Kidney (tissue), 13 donors: ENCODE measurements at regions not wholly inside any gene's neighbourhood (a gene's known extent, or its start where the extent isn't known, plus 50 kb on each side); places are given as distances from the start of the nearest gene placed in this dataset.

Experiments used
- DNase-seq, 5 donors: peaks; one replicate each; pipeline ENCODE4 v3.0.0-alpha.2; 2013 to 2020
- FAIRE-seq: peaks from 2 replicates; lab custom pipeline; 2012; peaks lifted over from hg19 to GRCh38; lab: Jason Lieb, UNC
- H3K27ac ChIP-seq, 2 donors: one replicate each; pipeline ENCODE4 v1.7.0; 2013; ENCODE audit warnings: low read depth in 2 of 2, low read length in 2 of 2, inconsistent platforms in 1 of 2
- H3K27me3 ChIP-seq: one replicate; pipeline ENCODE4 v1.7.1; 2013; ENCODE audit warnings: low read length, inconsistent platforms; ENCODE audit not compliant: control insufficient read depth, insufficient read depth
- H3K36me3 ChIP-seq, 3 donors: one replicate each; pipeline versions ENCODE4 v1.7.0 to v1.7.1; 2013; ENCODE audit warnings: low read length in 3 of 3, control low read depth in 1 of 3, inconsistent platforms in 1 of 3; ENCODE audit not compliant: insufficient read depth in 3 of 3, control insufficient read depth in 2 of 3
- H3K4me1 ChIP-seq, 3 donors: one replicate each; pipeline versions ENCODE4 v1.7.0 to v1.7.1; 2013; ENCODE audit warnings: low read length in 3 of 3, inconsistent platforms in 1 of 3, low read depth in 1 of 3; ENCODE audit not compliant: control insufficient read depth in 2 of 3, insufficient read depth in 2 of 3
- H3K4me3 ChIP-seq, 3 donors: one replicate each; pipeline versions ENCODE4 v1.7.0 to v1.8.1; 2013; ENCODE audit warnings: low read length in 3 of 3, control low read depth in 1 of 3, inconsistent platforms in 1 of 3
- H3K9ac ChIP-seq, 3 donors: one replicate each; pipeline versions ENCODE4 v1.7.0 to v1.7.1; 2013; ENCODE audit warnings: low read length in 3 of 3, control low read depth in 1 of 3, inconsistent platforms in 1 of 3
- H3K9me3 ChIP-seq, 3 donors: one replicate each; pipeline versions ENCODE4 v1.7.0 to v1.7.1; 2013; ENCODE audit warnings: low read length in 3 of 3, control low read depth in 1 of 3, inconsistent platforms in 1 of 3; ENCODE audit not compliant: control insufficient read depth in 2 of 3, insufficient read depth in 1 of 3
- CTCF ChIP-seq: IDR thresholded peaks from 3 replicates; pipeline ENCODE4 v1.5.1; 2012; ENCODE audit warnings: mild to moderate bottlenecking, moderate library complexity, borderline replicate concordance; ENCODE audit not compliant: insufficient read depth; ENCODE audit errors: extremely low read depth
- intact Hi-C: fragments of 100-400 bp; cut with DNase I; formaldehyde crosslinking; loops from one replicate; pipeline ENCODE4 v1.11.1; 2022
- donor health status: control.
- donor health status: control.
- donor health status: control.
- donor health status: control.
- donor health status: control.
- donor health status: DM: yes; HTN: yes; CAD: no.
- donor health status: Normal renal cell carcinoma (clear cell type).

GRCh38 chr13:47039106-47039505 is 142.3 kb upstream of the HTR2A start:
- no peak overlapping the region for H3K4me3 ChIP-seq
- H3K9ac ChIP-seq = no peak overlapping the region
- H3K4me1 ChIP-seq = no peaks in the 10 kb centered on the region
- H3K27ac ChIP-seq = no peak overlapping the region
- intact Hi-C loops = no loop called here
- no peak for TF ChIP-seq CTCF
- DNase-seq = no peak
- FAIRE-seq = no peak
- no peaks in the 10 kb centered on the region for H3K27me3 ChIP-seq
- no peaks in the 10 kb centered on the region for H3K9me3 ChIP-seq
- no peaks in the 10 kb centered on the region for H3K36me3 ChIP-seq

- Histone ChIP-seq H3K36me3 (no peaks in the 10 kb centered on the region), H3K27ac (no peak overlapping the region), H3K9me3 (no peaks in the 10 kb centered on the region), H3K27me3 (no peaks in the 10 kb centered on the region), H3K4me1 (no peaks in the 10 kb centered on the region), H3K4me3 (no peak overlapping the region), H3K9ac (no peak overlapping the region)
- DNase-seq = no peak
- TF ChIP-seq CTCF = no peak
- intact Hi-C loops = no loop called here
- no peak for FAIRE-seq
Measured at GRCh38 chr13:47038188-47038587, 141.3 kb upstream of the HTR2A start.

- intact Hi-C loops = no loop called here
- Histone ChIP-seq H3K27ac (no peak overlapping the region), H3K27me3 (no peaks in the 10 kb centered on the region), H3K4me1 (no peaks in the 10 kb centered on the region), H3K9ac (no peak overlapping the region), H3K36me3 (no peaks in the 10 kb centered on the region), H3K9me3 (no peaks in the 10 kb centered on the region), H3K4me3 (no peak overlapping the region)
- no peak for FAIRE-seq
- TF ChIP-seq CTCF = no peak
- DNase-seq = peak in 1 of 5 donors; percentile 35
Measured at GRCh38 chr13:47036294-47037008, 139.6 kb upstream of the HTR2A start.

- no peak for FAIRE-seq
- Histone ChIP-seq H3K27ac (no peak overlapping the region), H3K4me1 (no peaks in the 10 kb centered on the region), H3K9ac (no peak overlapping the region), H3K4me3 (no peak overlapping the region), H3K36me3 (no peaks in the 10 kb centered on the region), H3K9me3 (no peaks in the 10 kb centered on the region), H3K27me3 (no peaks in the 10 kb centered on the region)
- no peak for TF ChIP-seq CTCF
- intact Hi-C loops = no loop called here
- no peak for DNase-seq
Measured at GRCh38 chr13:47033216-47033615, 136.4 kb upstream of the HTR2A start.
